ENCODE measurements at regions not wholly inside any gene's neighbourhood (a gene's known extent, or its start where the extent isn't known, plus 50 kb on each side); places are given as distances from the start of the nearest gene placed in this dataset.

- TF ChIP-seq EZH2 (IDR thresholded peaks at IDR 0.05): no peak
- no peak for TF ChIP-seq POLR2AphosphoS5 (IDR thresholded peaks at IDR 0.05; ENCODE audit: borderline replicate concordance, low read depth, low read length)
- no peak for TF ChIP-seq FOXP2 (optimal IDR thresholded peaks at IDR 0.05; ENCODE audit: control extremely low read depth, extremely low read length, insufficient read depth)
These were observed 297.5 kb upstream of the COX7C start for GRCh38 chr5:86320266-86320665.
